WTC11 (cell line): ENCODE measurements at regions not wholly inside any gene's neighbourhood (a gene's known extent, or its start where the extent isn't known, plus 50 kb on each side); places are given as distances from the start of the nearest gene placed in this dataset.

Experiments
- ATF1 ChIP-seq: sonication (generic); formaldehyde crosslinking; IDR thresholded peaks from 2 replicates; pipeline ENCODE4 v1.8.1; 2023; ENCODE audit warnings: mild to moderate bottlenecking, moderate library complexity, missing genetic modification reagents
- CDX4 ChIP-seq: fragments of 250-450 bp; sonication (Bioruptor Pico); IDR thresholded peaks from 2 replicates; pipeline ENCODE4 v1.9.0; 2021; ENCODE audit warnings: moderate library complexity, mild to moderate bottlenecking, inconsistent platforms, borderline replicate concordance
- ESRRA ChIP-seq: sonication (generic); formaldehyde crosslinking; IDR thresholded peaks from 2 replicates; pipeline ENCODE4 v1.8.1; 2022; ENCODE audit warnings: mild to moderate bottlenecking, missing genetic modification reagents, borderline replicate concordance
- FOXK1 ChIP-seq: sonication (generic); formaldehyde crosslinking; IDR thresholded peaks from 2 replicates; pipeline ENCODE4 v1.8.0; 2022; ENCODE audit warnings: mild to moderate bottlenecking, moderate library complexity, missing genetic modification reagents
- FOXP1 ChIP-seq: sonication (generic); formaldehyde crosslinking; IDR thresholded peaks from 2 replicates; pipeline ENCODE4 v1.8.0; 2022; ENCODE audit warnings: missing genetic modification reagents, mild to moderate bottlenecking, moderate library complexity, borderline replicate concordance
- IRF2 ChIP-seq: sonication (generic); formaldehyde crosslinking; IDR thresholded peaks from 2 replicates; pipeline ENCODE4 v1.8.0; 2022; ENCODE audit warnings: low read depth, missing genetic modification reagents, borderline replicate concordance
- JUN ChIP-seq: sonication (generic); formaldehyde crosslinking; IDR thresholded peaks from 2 replicates; pipeline ENCODE4 v1.8.0; 2023; ENCODE audit warnings: mild to moderate bottlenecking, missing genetic modification reagents
- TEAD1 ChIP-seq: sonication (generic); formaldehyde crosslinking; IDR thresholded peaks from 2 replicates; pipeline ENCODE4 v1.8.0; 2022; ENCODE audit warnings: mild to moderate bottlenecking, missing genetic modification reagents
- ZNF121 ChIP-seq: sonication (generic); formaldehyde crosslinking; IDR thresholded peaks from 2 replicates; pipeline ENCODE4 v1.8.0; 2023; ENCODE audit warnings: missing genetic modification reagents
- ZNF138 ChIP-seq: sonication (generic); formaldehyde crosslinking; conservative IDR thresholded peaks from 2 replicates; pipeline ENCODE4 v1.8.1; 2022; ENCODE audit warnings: mild to moderate bottlenecking, moderate library complexity, missing genetic modification reagents
- ZNF317 ChIP-seq: sonication (generic); formaldehyde crosslinking; IDR thresholded peaks from 2 replicates; pipeline ENCODE4 v1.8.1; 2023; ENCODE audit warnings: low read depth, mild to moderate bottlenecking, moderate library complexity, missing genetic modification reagents, borderline replicate concordance
- TF ChIP-seq, protein P1 (sequence below): fragments of 200-600 bp; IDR thresholded peaks from 2 replicates; pipeline ENCODE4 v1.8.0; 2022; ENCODE audit warnings: antibody characterized with exemption
- TF ChIP-seq, protein P2 (sequence below): sonication (generic); formaldehyde crosslinking; conservative IDR thresholded peaks from 2 replicates; pipeline ENCODE4 v1.8.1; 2023; ENCODE audit warnings: mild to moderate bottlenecking, low read depth, missing genetic modification reagents, moderate library complexity

GRCh38 chr17:34456121-34456520 is 93.1 kb upstream of the CCL1 start:
- TF ChIP-seq, protein P1, sequence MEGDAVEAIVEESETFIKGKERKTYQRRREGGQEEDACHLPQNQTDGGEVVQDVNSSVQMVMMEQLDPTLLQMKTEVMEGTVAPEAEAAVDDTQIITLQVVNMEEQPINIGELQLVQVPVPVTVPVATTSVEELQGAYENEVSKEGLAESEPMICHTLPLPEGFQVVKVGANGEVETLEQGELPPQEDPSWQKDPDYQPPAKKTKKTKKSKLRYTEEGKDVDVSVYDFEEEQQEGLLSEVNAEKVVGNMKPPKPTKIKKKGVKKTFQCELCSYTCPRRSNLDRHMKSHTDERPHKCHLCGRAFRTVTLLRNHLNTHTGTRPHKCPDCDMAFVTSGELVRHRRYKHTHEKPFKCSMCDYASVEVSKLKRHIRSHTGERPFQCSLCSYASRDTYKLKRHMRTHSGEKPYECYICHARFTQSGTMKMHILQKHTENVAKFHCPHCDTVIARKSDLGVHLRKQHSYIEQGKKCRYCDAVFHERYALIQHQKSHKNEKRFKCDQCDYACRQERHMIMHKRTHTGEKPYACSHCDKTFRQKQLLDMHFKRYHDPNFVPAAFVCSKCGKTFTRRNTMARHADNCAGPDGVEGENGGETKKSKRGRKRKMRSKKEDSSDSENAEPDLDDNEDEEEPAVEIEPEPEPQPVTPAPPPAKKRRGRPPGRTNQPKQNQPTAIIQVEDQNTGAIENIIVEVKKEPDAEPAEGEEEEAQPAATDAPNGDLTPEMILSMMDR, result no peak
- no peak for TF ChIP-seq JUN (CRISPR knock-in tag)
- TF ChIP-seq FOXK1 (CRISPR knock-in tag), result no peak
- no peak for TF ChIP-seq ZNF138 (CRISPR knock-in tag)
- no peak for TF ChIP-seq FOXP1 (CRISPR knock-in tag)
- TF ChIP-seq IRF2 (CRISPR knock-in tag), result no peak
- no peak for TF ChIP-seq ZNF317 (CRISPR knock-in tag)
- TF ChIP-seq ATF1 (CRISPR knock-in tag), result no peak
- TF ChIP-seq, protein P2, sequence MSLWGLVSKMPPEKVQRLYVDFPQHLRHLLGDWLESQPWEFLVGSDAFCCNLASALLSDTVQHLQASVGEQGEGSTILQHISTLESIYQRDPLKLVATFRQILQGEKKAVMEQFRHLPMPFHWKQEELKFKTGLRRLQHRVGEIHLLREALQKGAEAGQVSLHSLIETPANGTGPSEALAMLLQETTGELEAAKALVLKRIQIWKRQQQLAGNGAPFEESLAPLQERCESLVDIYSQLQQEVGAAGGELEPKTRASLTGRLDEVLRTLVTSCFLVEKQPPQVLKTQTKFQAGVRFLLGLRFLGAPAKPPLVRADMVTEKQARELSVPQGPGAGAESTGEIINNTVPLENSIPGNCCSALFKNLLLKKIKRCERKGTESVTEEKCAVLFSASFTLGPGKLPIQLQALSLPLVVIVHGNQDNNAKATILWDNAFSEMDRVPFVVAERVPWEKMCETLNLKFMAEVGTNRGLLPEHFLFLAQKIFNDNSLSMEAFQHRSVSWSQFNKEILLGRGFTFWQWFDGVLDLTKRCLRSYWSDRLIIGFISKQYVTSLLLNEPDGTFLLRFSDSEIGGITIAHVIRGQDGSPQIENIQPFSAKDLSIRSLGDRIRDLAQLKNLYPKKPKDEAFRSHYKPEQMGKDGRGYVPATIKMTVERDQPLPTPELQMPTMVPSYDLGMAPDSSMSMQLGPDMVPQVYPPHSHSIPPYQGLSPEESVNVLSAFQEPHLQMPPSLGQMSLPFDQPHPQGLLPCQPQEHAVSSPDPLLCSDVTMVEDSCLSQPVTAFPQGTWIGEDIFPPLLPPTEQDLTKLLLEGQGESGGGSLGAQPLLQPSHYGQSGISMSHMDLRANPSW (CRISPR knock-in tag), result no peak
- TF ChIP-seq ZNF121 (CRISPR knock-in tag), result no peak
- no peak for TF ChIP-seq ESRRA
- TF ChIP-seq CDX4 (CRISPR knock-in tag), result no peak
- TF ChIP-seq TEAD1 (CRISPR knock-in tag), result no peak
